CD4-positive, alpha-beta T cell (primary cell): ENCODE measurements at regions not wholly inside any gene's neighbourhood (a gene's known extent, or its start where the extent isn't known, plus 50 kb on each side); places are given as distances from the start of the nearest gene placed in this dataset.

Experiments
- ATAC-seq: fragments of 200-7000 bp; cut with Tn5 transposase; one replicate; pipeline ENCODE4 v1.10.0; 2022; ENCODE audit warnings: mild to moderate bottlenecking; ENCODE audit not compliant: poor library complexity
- CTCF ChIA-PET: fragments of 350-600 bp; sonication (Branson Sonifier 250); formaldehyde crosslinking; loops from one replicate; lab custom pipeline; 2021; ENCODE audit warnings: antibody characterized with exemption, inconsistent platforms; lab: Charles Lee
- POLR2A ChIA-PET: fragments of 350-600 bp; sonication (Branson Sonifier 250); formaldehyde crosslinking; loops from one replicate; lab custom pipeline; 2021; ENCODE audit warnings: antibody characterized with exemption, inconsistent platforms; lab: Charles Lee
- DNase-seq, 14 experiments: peaks; one replicate each; pipeline ENCODE4 v3.0.0-alpha.2; 2013 to 2020; ENCODE audit warnings: mixed read lengths in 2 of 14
- H3K27ac ChIP-seq, 2 donors: one replicate each; pipeline versions ENCODE4 v1.5.1 to v1.7.0; 2013; ENCODE audit warnings: low read length in 2 of 2, low read depth in 1 of 2, mild to moderate bottlenecking in 1 of 2
- H3K27me3 ChIP-seq, 2 experiments: 1 replicate in 1 of 2; 2 replicates in 1 of 2; pipeline versions ENCODE4 v1.6.1 to v1.7.0; 2013; ENCODE audit warnings: low read length in 2 of 2, control low read depth in 1 of 2, mild to moderate bottlenecking in 1 of 2, moderate library complexity in 1 of 2; ENCODE audit not compliant: insufficient read depth in 2 of 2, control insufficient read depth in 1 of 2
- H3K36me3 ChIP-seq: one replicate; pipeline ENCODE4 v1.6.1; 2013; ENCODE audit warnings: low read length, control low read depth; ENCODE audit not compliant: insufficient read depth
- H3K4me1 ChIP-seq: one replicate; pipeline ENCODE4 v1.6.1; 2013; ENCODE audit warnings: low read length, control low read depth; ENCODE audit not compliant: insufficient read depth
- H3K4me3 ChIP-seq: one replicate; pipeline ENCODE4 v1.5.1; 2013; ENCODE audit warnings: mild to moderate bottlenecking, low read length, moderate library complexity
- H3K9me3 ChIP-seq, 2 experiments: 1 replicate in 1 of 2; 2 replicates in 1 of 2; pipeline versions ENCODE4 v1.6.1 to v1.7.0; 2013; ENCODE audit warnings: low read length in 2 of 2, mild to moderate bottlenecking in 2 of 2, control low read depth in 1 of 2, moderate library complexity in 1 of 2; ENCODE audit not compliant: control insufficient read depth in 1 of 2, insufficient read depth in 1 of 2
- H3K27ac Mint-ChIP-seq: one replicate; pipeline ENCODE4 v1.8.0; 2020; ENCODE audit warnings: mixed read lengths
- H3K27me3 Mint-ChIP-seq: one replicate; pipeline ENCODE4 v1.8.0; 2021; ENCODE audit warnings: mixed read lengths
- H3K36me3 Mint-ChIP-seq: one replicate; pipeline ENCODE4 v1.8.0; 2021; ENCODE audit warnings: low read depth, mixed read lengths
- H3K4me1 Mint-ChIP-seq: one replicate; pipeline ENCODE4 v1.8.0; 2021; ENCODE audit warnings: low read depth, mixed read lengths
- H3K4me3 Mint-ChIP-seq: one replicate; pipeline ENCODE4 v1.8.0; 2020; ENCODE audit warnings: mild to moderate bottlenecking, mixed read lengths
- H3K9me3 Mint-ChIP-seq: one replicate; pipeline ENCODE4 v1.8.0; 2020; ENCODE audit warnings: mixed read lengths
- intact Hi-C, 2 experiments: fragments of 100-400 bp; cut with DNase I in 1 of 2; cut with micrococcal nuclease in 1 of 2; formaldehyde crosslinking; loops; one replicate each; pipeline versions ENCODE4 v1.15.1 to v1.9.0; 2023 to 2025; cut with DNase I, micrococcal nuclease
- TF ChIP-seq, protein P1 (sequence below): fragments of 200-600 bp; IDR thresholded peaks from one replicate; pipeline ENCODE4 v1.8.0; 2022; ENCODE audit warnings: antibody characterized with exemption, mild to moderate bottlenecking

DNA sequence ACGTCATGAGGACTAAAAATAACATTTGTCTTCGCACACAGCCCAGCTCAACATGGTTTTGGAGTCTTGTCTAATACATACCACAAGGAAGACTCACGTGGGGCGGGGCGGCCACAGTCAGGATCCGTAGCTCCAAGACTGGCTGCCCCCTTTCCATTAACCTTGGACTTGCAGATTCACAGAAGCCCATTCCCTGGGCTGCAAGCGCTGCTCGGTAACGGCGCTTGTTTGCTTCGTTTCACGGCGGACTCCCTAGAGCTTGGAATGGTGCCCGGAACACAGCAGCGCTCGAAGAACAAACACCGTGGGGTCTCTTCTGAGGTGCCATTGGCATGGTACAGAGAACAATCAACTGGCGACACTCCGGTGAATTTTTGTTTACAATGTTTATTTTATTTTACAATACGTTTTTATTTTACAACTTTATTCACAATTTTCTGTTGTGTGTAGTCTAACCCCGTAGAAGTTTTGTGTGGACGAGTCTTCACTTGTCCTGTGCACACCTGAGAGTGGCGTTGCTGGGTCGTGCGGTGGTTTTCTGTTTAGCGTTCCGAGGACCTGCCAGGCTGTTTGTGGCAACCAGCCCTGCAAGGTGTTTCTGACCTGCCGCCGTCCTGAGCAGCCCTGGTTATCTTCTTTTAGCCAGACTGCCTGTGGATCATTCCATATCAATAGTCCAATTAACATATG lies 126.5 kb downstream of the GALR1 start:
- Mint-ChIP-seq H3K27ac (no peak overlapping the region), H3K4me3 (no peak overlapping the region), H3K9me3 (no peaks in the 10 kb centered on the region), H3K4me1 (no peaks in the 10 kb centered on the region), H3K36me3 (no peaks in the 10 kb centered on the region), H3K27me3 (peaks cover 29% of the 10 kb centered on the region)
- Histone ChIP-seq H3K4me3 (no peak overlapping the region), H3K4me1 (no peaks in the 10 kb centered on the region), H3K27me3 (peaks cover 2 to 10% of the 10 kb centered on the region in 2 experiments), H3K27ac (no peak overlapping the region), H3K36me3 (no peaks in the 10 kb centered on the region), H3K9me3 (no peaks in the 10 kb centered on the region)
- ATAC-seq = no peak
- ChIA-PET CTCF (no interaction called here), POLR2A (no interaction called here)
- intact Hi-C loops = no loop called here
- DNase-seq = no peak
- TF ChIP-seq, protein P1, sequence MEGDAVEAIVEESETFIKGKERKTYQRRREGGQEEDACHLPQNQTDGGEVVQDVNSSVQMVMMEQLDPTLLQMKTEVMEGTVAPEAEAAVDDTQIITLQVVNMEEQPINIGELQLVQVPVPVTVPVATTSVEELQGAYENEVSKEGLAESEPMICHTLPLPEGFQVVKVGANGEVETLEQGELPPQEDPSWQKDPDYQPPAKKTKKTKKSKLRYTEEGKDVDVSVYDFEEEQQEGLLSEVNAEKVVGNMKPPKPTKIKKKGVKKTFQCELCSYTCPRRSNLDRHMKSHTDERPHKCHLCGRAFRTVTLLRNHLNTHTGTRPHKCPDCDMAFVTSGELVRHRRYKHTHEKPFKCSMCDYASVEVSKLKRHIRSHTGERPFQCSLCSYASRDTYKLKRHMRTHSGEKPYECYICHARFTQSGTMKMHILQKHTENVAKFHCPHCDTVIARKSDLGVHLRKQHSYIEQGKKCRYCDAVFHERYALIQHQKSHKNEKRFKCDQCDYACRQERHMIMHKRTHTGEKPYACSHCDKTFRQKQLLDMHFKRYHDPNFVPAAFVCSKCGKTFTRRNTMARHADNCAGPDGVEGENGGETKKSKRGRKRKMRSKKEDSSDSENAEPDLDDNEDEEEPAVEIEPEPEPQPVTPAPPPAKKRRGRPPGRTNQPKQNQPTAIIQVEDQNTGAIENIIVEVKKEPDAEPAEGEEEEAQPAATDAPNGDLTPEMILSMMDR = no peak

DNA sequence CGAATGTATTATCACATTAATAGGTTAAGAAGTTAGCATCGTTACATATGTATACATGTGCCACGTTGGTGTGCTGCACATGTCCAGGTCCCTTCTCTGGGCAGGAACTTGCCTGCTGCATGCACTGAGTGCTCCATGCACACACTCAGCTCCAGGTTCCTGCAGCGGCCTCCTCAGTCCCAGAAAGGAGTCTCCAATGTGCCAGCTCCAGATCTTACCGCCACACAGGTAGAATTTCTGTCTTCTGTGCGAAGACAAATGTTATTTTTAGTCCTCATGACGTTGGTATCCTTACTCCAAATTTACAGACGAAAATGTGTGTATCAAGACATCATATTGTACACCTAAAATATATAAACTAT lies 127.1 kb downstream of the GALR1 start:
- intact Hi-C loops = no loop called here
- no peaks in the 10 kb centered on the region for H3K36me3 Mint-ChIP-seq
- H3K4me1 Mint-ChIP-seq = no peaks in the 10 kb centered on the region
- no peak overlapping the region for H3K4me3 Mint-ChIP-seq
- no peaks in the 10 kb centered on the region for H3K9me3 Mint-ChIP-seq
- H3K36me3 ChIP-seq = no peaks in the 10 kb centered on the region
- H3K27me3 Mint-ChIP-seq = peaks cover 34% of the 10 kb centered on the region
- H3K4me1 ChIP-seq = no peaks in the 10 kb centered on the region
- no peak overlapping the region for H3K27ac ChIP-seq
- H3K27me3 ChIP-seq = peaks cover 2 to 14% of the 10 kb centered on the region in 2 experiments
- ChIA-PET CTCF (no interaction called here), POLR2A (no interaction called here)
- TF ChIP-seq, protein P1 = no peak
- H3K27ac Mint-ChIP-seq = no peak overlapping the region
- no peak for DNase-seq
- no peak for ATAC-seq
- no peaks in the 10 kb centered on the region for H3K9me3 ChIP-seq
- H3K4me3 ChIP-seq = no peak overlapping the region

DNA sequence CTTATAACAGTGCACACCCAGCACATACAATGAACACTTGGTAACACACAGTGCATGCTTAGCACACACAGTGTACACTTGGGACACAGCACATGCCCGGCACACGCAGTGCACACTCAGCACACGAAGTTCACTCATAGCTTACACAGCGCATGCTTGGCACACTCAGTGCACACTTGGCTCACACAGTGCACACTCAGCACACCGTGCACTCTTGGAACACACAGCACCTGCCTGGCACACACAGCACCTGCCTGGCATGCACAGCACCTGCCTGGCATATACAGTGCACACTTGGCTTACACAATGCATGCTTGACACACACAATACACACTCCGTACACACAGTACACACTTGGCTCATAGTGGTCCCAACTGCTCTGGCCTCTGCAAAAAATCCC lies 128.2 kb downstream of the GALR1 start:
- Mint-ChIP-seq H3K9me3 (no peaks in the 10 kb centered on the region), H3K4me1 (no peaks in the 10 kb centered on the region), H3K4me3 (no peak overlapping the region), H3K36me3 (no peaks in the 10 kb centered on the region), H3K27ac (no peak overlapping the region), H3K27me3 (peaks cover 40% of the 10 kb centered on the region)
- intact Hi-C loops = no loop called here
- Histone ChIP-seq H3K27ac (no peak overlapping the region), H3K4me3 (no peak overlapping the region), H3K36me3 (no peaks in the 10 kb centered on the region), H3K27me3 (peaks cover 6 to 20% of the 10 kb centered on the region in 2 experiments), H3K4me1 (no peaks in the 10 kb centered on the region), H3K9me3 (no peaks in the 10 kb centered on the region)
- DNase-seq (no peak), ATAC-seq (no peak)
- TF ChIP-seq, protein P1 = no peak
- ChIA-PET CTCF (no interaction called here), POLR2A (no interaction called here)
